B cell (primary cell): ENCODE measurements at regions not wholly inside any gene's neighbourhood (a gene's known extent, or its start where the extent isn't known, plus 50 kb on each side); places are given as distances from the start of the nearest gene placed in this dataset.

ENCODE experiments used
- EZH2 ChIP-seq: IDR thresholded peaks from 2 replicates; pipeline ENCODE4 v1.6.1; 2012; ENCODE audit warnings: borderline replicate concordance, low read depth, mild to moderate bottlenecking, moderate library complexity, low read length; ENCODE audit not compliant: insufficient read depth, poor library complexity, severe bottlenecking
- TF ChIP-seq, protein P1 (sequence below): fragments of 200-600 bp; IDR thresholded peaks from one replicate; pipeline ENCODE4 v1.8.0; 2022; ENCODE audit warnings: antibody characterized with exemption, mild to moderate bottlenecking

DNA sequence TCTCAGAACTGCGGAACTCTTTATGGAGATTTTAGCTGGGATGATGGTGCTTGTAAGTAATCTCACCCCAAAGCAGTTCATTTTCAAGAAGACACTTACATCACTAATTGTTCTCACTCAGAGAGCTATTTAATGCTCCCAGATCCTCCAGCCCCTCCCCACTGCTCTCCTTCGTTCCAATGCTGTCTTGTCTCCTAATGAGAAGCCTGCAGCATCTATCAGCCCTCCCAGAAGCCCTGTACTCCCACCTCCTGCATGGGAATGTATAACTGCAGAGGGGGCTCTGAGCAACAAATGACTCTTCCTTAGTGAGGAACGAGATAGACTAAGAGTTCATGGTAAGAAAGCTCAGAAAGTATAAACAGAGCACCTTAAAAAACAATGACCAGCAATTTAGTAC lies 377.4 kb upstream of the RUNX1 start:
- TF ChIP-seq, protein P1, sequence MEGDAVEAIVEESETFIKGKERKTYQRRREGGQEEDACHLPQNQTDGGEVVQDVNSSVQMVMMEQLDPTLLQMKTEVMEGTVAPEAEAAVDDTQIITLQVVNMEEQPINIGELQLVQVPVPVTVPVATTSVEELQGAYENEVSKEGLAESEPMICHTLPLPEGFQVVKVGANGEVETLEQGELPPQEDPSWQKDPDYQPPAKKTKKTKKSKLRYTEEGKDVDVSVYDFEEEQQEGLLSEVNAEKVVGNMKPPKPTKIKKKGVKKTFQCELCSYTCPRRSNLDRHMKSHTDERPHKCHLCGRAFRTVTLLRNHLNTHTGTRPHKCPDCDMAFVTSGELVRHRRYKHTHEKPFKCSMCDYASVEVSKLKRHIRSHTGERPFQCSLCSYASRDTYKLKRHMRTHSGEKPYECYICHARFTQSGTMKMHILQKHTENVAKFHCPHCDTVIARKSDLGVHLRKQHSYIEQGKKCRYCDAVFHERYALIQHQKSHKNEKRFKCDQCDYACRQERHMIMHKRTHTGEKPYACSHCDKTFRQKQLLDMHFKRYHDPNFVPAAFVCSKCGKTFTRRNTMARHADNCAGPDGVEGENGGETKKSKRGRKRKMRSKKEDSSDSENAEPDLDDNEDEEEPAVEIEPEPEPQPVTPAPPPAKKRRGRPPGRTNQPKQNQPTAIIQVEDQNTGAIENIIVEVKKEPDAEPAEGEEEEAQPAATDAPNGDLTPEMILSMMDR: no peak
- no peak for TF ChIP-seq EZH2
